ENCODE measurements at regions not wholly inside any gene's neighbourhood (a gene's known extent, or its start where the extent isn't known, plus 50 kb on each side); places are given as distances from the start of the nearest gene placed in this dataset.

DNA sequence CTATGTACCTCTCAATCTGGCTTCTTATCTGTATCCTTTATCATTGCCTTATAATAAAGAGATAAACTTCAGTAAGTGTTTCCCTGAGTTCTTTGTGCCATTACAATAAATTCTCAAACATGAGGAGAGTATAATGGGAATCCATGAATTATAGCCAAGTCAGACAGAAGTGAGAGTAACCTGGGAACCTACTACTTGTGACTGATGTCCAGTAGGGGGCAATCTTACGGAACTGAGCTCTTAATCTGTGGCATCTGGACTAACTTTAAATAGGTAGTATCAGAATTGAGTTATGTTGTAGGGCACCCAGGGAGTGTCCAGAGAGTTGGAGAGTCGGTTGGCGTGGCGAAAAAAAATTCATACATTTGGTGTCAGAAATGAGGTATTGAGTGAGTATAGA is 542.6 kb downstream of the ZBBX start:
- TF ChIP-seq, protein P1, sequence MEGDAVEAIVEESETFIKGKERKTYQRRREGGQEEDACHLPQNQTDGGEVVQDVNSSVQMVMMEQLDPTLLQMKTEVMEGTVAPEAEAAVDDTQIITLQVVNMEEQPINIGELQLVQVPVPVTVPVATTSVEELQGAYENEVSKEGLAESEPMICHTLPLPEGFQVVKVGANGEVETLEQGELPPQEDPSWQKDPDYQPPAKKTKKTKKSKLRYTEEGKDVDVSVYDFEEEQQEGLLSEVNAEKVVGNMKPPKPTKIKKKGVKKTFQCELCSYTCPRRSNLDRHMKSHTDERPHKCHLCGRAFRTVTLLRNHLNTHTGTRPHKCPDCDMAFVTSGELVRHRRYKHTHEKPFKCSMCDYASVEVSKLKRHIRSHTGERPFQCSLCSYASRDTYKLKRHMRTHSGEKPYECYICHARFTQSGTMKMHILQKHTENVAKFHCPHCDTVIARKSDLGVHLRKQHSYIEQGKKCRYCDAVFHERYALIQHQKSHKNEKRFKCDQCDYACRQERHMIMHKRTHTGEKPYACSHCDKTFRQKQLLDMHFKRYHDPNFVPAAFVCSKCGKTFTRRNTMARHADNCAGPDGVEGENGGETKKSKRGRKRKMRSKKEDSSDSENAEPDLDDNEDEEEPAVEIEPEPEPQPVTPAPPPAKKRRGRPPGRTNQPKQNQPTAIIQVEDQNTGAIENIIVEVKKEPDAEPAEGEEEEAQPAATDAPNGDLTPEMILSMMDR (conservative IDR thresholded peaks at IDR 0.05), result peak; percentile 76
- no peak for TF ChIP-seq ZFX (IDR thresholded peaks at IDR 0.05)

Data from C4-2B (cell line).